ENCODE measurements at regions not wholly inside any gene's neighbourhood (a gene's known extent, or its start where the extent isn't known, plus 50 kb on each side); places are given as distances from the start of the nearest gene placed in this dataset.
"Not testable (repeated sequence)": the region's sequence is repeated elsewhere in the genome, so short reads cannot be mapped to it uniquely, and the experiment has no call there.

DNA sequence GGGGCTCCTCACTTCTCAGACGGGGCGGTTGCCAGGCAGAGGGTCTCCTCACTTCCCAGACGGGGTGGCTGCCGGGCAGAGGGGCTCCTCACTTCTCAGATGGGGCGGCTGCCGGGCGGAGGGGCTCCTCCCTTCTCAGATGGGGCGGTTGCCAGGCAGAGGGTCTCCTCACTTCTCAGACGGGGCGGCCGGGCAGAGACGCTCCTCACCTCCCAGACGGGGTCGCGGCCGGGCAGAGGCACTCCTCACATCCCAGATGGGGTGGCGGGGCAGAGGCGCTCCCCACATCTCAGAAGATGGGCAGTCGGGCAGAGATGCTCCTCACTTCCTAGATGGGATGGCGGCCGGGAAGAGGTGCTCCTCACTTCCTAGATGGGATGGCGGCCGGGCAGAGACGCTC lies 148.3 kb downstream of the UTRN start:
- not testable (repeated sequence) for DNase-seq (ENCODE audit: low read depth in 4 of 4, low spot score in 1 of 4)

- DNase-seq (ENCODE audit: low read depth in 4 of 4, low spot score in 1 of 4) = no peak
Observed at GRCh38 chr6:144434308-144434990, 149.3 kb downstream of the UTRN start.

DNA sequence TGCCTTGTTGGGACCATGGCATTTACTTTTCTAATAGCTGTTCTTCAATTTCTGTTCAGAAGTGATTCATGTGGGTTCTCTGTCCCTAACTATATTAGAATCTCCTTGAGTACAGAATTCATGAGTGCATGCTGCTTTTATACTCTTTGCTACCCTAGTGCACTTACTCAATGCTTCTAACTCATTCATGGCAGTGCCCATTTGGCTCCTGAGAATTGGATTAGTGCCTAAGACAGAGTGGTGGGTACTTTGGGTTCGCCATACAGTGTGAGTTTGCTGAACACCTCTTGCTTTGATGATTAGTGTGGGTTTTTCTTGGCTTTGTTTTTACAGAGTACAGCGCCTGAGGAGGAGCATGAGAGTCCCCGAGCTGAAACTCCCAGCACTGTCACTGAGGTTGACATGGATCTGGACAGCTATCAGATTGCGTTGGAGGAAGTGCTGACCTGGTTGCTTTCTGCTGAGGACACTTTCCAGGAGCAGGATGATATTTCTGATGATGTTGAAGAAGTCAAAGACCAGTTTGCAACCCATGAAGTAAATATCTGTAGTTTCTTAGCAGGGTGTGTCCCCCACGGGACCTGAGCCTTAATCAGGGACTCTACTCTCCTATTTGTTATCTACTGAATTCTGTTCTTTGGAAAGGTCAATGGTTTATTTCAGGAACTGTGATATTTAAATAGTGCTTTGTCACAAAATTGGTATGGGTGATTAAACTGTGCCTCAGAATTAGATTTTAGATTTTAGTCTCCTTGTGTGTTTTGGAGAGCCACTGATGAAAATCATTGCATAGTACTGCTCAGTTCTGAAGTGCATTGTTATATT lies 150.7 kb downstream of the UTRN start:
- no peak for DNase-seq (ENCODE audit: low read depth in 4 of 4, low spot score in 1 of 4)

GRCh38 chr6:144437105-144437504 lies 152.0 kb downstream of the UTRN start:
- no peak for DNase-seq (ENCODE audit: low read depth in 4 of 4, low spot score in 1 of 4)

DNA sequence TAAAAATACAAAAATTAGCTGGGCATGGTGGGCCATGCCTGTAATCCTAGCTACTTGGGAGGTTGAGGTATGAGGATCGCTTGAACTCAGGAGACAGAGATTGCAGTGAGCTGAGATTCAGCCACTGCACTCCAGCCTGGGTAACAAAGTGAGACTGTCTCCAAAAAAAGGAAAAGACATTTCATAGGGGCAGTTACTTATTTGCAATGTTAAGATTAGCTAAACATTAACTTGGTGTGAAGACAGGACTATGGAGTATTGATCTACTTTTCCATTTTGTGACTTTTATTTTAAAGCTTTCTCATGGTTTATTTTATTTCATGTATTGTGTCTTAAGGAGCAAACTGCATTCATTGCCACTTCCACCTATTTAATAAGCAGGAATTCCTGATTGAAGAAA lies 153.0 kb downstream of the UTRN start:
- DNase-seq (ENCODE audit: low read depth in 4 of 4, low spot score in 1 of 4) = no peak

GRCh38 chr6:144439016-144439415 lies 153.9 kb downstream of the UTRN start:
- DNase-seq (ENCODE audit: low read depth in 4 of 4, low spot score in 1 of 4) = no peak

- not testable (repeated sequence) for DNase-seq (ENCODE audit: low read depth in 4 of 4, low spot score in 1 of 4)
Observed at GRCh38 chr6:144441801-144442200, 156.7 kb downstream of the UTRN start.

- no peak for DNase-seq (ENCODE audit: low read depth in 4 of 4, low spot score in 1 of 4)
Observed at GRCh38 chr6:144443157-144443556, 158.0 kb downstream of the UTRN start.

DNA sequence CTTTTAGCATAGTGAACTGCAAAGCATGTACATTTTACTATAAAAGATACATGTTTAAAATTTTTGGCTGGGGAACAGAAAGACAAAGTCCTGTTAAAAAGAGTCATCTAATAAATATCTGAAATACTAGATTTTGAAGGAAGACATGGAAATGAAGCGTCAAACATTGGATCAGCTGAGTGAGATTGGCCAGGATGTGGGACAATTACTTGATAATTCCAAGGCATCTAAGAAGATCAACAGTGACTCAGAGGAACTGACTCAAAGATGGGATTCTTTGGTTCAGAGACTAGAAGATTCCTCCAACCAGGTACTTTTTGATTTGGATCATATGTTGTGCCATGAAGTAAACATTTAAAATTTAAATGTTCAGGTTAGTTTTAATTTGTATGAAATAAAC lies 162.3 kb downstream of the UTRN start:
- DNase-seq (ENCODE audit: low read depth in 4 of 4, low spot score in 1 of 4) = no peak

GRCh38 chr6:144449218-144449617 lies 164.1 kb downstream of the UTRN start:
- DNase-seq (ENCODE audit: low read depth in 4 of 4, low spot score in 1 of 4) = no peak

DNA sequence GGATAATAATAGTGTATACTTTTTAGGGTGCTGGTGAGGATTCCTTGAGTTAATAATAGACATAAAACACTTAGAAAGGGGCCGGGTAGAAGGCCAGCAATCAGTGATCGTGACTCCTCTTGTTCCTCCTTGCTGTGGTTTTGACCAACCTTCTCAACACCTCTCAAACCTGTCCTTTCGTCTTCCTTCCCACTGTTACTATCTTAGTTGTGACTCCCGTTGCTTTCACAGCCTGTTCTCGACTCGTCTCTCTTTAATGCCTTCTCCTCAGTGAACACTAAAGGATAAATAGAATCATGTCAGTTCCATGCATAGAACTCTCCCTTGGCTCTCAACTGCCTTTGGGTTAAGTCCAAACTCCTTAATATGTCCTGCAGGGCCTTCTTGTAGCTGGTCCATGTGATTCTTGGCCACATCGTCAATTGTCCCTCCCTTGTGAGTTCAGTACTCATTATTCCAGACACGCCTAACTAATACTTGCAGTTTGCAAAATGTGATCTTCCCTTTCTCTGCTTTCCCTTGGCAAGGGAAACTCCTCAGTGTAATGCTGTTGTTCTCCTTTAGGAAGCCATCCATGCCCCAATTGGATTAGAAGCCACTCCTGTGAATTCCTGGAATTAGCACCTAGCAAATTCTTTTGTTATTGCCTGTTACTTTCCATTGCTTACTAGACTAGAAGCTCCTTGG lies 164.9 kb downstream of the UTRN start:
- no peak for DNase-seq (ENCODE audit: low read depth in 4 of 4, low spot score in 1 of 4)

GRCh38 chr6:144460327-144461095 lies 175.4 kb downstream of the UTRN start:
- DNase-seq (ENCODE audit: low read depth in 4 of 4, low spot score in 1 of 4) = no peak

GRCh38 chr6:144462058-144462457 lies 176.9 kb downstream of the UTRN start:
- DNase-seq (ENCODE audit: low read depth in 4 of 4, low spot score in 1 of 4) = no peak

DNA sequence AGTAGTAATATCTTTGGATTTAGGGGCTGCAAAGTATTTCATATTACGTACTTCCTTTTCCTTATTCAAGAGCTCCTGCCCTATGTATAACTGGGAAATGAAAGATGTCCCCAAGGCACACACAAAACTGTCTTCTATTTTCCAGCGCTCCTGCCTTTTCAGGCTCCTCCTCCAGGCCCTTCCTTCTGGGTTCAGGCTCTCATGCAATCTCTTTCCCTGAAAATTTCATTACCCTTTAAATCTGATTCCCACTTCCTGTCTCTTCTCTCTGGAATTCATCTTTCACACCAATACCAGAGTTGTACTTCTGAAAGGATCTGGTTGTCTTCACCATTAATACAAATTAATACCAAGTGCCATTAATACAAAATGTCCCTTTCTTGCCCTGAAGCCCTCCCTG lies 181.6 kb downstream of the UTRN start:
- DNase-seq (ENCODE audit: low read depth in 4 of 4, low spot score in 1 of 4) = no peak

GRCh38 chr6:144467172-144467762 lies 182.1 kb downstream of the UTRN start:
- no peak for DNase-seq (ENCODE audit: low read depth in 4 of 4, low spot score in 1 of 4)

DNA sequence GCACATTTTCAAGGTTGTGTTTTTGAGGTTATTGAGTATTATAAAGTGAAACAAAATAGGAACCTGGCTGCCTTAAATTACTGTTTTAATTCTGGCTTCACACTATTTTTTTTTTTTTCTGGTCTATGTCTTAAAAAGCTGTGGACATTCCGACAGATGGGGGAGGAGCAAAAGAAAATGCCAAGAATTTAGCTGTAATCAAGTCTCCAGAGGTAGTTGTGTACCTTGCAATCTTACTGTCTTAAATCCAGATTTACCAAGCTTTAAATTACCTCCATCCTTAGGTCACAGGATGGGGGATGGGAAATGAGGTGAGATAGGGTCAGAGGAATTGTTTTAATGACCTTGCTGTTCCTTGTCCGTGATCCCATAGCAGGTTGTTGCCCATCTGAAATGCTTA lies 182.8 kb downstream of the UTRN start:
- DNase-seq (ENCODE audit: low read depth in 4 of 4, low spot score in 1 of 4) = no peak

DNA sequence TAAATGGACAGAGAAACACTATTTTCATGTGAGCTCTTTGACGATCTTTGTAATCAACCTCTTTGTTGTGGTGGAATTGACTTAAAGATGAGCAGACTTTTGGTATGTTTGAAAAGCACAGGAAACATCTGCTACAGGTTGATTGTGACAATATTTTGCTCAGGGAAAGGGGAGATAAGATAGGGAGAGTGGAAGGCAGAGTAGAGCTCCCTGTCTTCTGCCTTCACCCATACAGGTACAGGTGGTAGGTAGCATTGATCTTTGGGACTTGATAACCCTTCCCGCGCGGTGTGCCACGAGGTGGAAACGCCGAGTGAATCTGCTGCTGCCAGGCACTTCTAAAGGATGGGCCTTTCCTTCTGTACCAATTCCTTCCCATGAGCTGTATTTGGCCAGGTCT lies 183.6 kb downstream of the UTRN start:
- DNase-seq (ENCODE audit: low read depth in 4 of 4, low spot score in 1 of 4) = peak in 1 of 4 experiments; percentile 15

- DNase-seq (ENCODE audit: low read depth in 4 of 4, low spot score in 1 of 4) = no peak
Observed at GRCh38 chr6:144469144-144469575, 184.0 kb downstream of the UTRN start.

DNA sequence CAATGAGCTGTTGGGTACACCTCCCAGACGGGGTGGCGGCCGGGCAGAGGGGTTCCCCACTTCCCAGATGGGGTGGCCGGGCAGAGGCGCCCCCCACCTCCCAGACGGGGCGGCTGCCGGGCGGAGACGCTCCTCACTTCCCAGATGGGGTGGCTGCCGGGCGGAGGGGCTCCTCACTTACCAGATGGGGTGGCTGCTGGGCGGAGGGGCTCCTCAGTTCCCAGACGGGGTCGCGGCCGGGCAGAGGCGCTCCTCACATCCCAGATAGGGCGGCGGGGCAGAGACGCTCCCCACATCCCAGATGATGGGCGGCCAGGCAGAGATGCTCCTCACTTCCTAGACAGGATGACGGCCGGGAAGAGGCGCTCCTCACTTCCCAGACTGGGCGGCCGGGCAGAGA lies 185.1 kb downstream of the UTRN start:
- DNase-seq (ENCODE audit: low read depth in 4 of 4, low spot score in 1 of 4) = not testable (repeated sequence)

DNA sequence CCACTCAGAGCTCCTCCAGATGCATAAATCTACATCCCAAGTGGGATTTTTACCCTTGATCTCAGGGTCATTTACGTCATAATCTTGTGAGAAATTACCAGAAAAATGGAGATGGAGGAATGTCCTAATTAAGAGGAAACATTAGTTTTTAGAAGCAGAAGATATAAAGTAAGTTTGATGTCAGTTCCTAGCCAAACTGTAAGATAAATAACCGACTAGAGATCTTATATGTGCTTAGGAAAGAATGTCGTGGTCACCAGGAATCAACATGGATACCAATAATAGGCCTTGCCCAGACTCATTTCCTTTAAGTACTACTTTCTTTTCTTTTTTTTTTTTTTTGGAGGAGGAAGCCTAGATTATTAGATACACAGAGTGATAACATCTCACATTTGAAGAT lies 186.9 kb downstream of the UTRN start:
- DNase-seq (ENCODE audit: low read depth in 4 of 4, low spot score in 1 of 4) = no peak

DNA sequence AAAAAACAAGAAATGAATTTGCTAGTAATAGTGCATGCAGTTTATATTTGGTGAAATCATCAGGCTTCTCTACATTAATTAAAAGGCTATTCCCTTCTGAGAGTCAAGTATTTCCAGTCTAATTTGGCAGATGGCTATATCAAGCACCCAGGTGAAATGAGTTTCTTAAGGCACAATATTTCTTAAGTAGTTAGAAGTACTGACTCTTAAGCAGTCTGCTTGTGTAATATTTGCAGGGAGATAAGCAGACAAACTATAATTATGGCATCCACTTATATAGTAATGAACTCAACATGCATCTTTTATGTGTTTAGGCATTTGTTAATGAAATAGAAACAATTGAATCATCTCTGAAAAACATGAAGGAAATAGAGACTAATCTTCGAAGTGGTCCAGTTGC lies 189.2 kb downstream of the UTRN start:
- DNase-seq (ENCODE audit: low read depth in 4 of 4, low spot score in 1 of 4) = no peak

All from stimulated activated CD4-positive, alpha-beta T cell treated with anti-CD3 and anti-CD28 coated beads, Interleukin-1b, Interleukin-23, amount 100 ng/mL, for 24 hours (primary cell).